SK-N-SH treated with all-trans-retinoic acid at 6 μM for 48 hours (cell line): ENCODE measurements at regions not wholly inside any gene's neighbourhood (a gene's known extent, or its start where the extent isn't known, plus 50 kb on each side); places are given as distances from the start of the nearest gene placed in this dataset.
"Not testable (repeated sequence)": the region's sequence is repeated elsewhere in the genome, so short reads cannot be mapped to it uniquely, and the experiment has no call there.

Experiments used
- ATAC-seq: fragments of 200-7000 bp; cut with Tn5 transposase; 3 replicates; pipeline ENCODE4 v1.9.1; 2020; ENCODE audit warnings: mild to moderate bottlenecking, moderate library complexity
- ARNTL ChIP-seq: fragments of 450-650 bp; formaldehyde crosslinking; IDR thresholded peaks from 2 replicates; pipeline ENCODE4 v1.5.0; 2020; ENCODE audit warnings: low read depth, mild to moderate bottlenecking, moderate library complexity, borderline replicate concordance
- BACH2 ChIP-seq: fragments of 250-450 bp; sonication (Bioruptor Pico); IDR thresholded peaks from 2 replicates; pipeline ENCODE4 v1.9.0; 2021; ENCODE audit warnings: mild to moderate bottlenecking, borderline replicate concordance
- ESRRG ChIP-seq: fragments of 250-450 bp; sonication (Bioruptor Pico); IDR thresholded peaks from 2 replicates; pipeline ENCODE4 v1.6.1; 2021; ENCODE audit warnings: mild to moderate bottlenecking
- ISL1 ChIP-seq: fragments of 250-450 bp; sonication (Bioruptor Pico); IDR thresholded peaks from 2 replicates; pipeline ENCODE4 v2.1.2; 2022; ENCODE audit warnings: mild to moderate bottlenecking, moderate library complexity
- OSR1 ChIP-seq: fragments of 250-450 bp; sonication (Bioruptor Pico); IDR thresholded peaks from 2 replicates; pipeline ENCODE4 v1.8.0; 2022; ENCODE audit warnings: moderate library complexity, mild to moderate bottlenecking, inconsistent platforms
- PPARA ChIP-seq: fragments of 250-450 bp; sonication (Bioruptor Pico); IDR thresholded peaks from 2 replicates; pipeline ENCODE4 v1.5.0; 2020; ENCODE audit warnings: mild to moderate bottlenecking, borderline replicate concordance
- TCF4 ChIP-seq: fragments of 250-450 bp; sonication (Bioruptor Pico); IDR thresholded peaks from 2 replicates; pipeline ENCODE4 v1.8.0; 2021; ENCODE audit warnings: mild to moderate bottlenecking, moderate library complexity, borderline replicate concordance
- ZC3H10 ChIP-seq: fragments of 250-450 bp; sonication (Bioruptor Pico); IDR thresholded peaks from 2 replicates; pipeline ENCODE4 v1.5.1; 2021; ENCODE audit warnings: mild to moderate bottlenecking, moderate library complexity
- ZFP3 ChIP-seq: fragments of 250-450 bp; sonication (Bioruptor Pico); IDR thresholded peaks from 2 replicates; pipeline ENCODE4 v1.5.0; 2020; ENCODE audit warnings: mild to moderate bottlenecking, moderate library complexity
- ZFP30 ChIP-seq: fragments of 450-650 bp; formaldehyde crosslinking; IDR thresholded peaks from 2 replicates; pipeline ENCODE4 v1.5.0; 2022; ENCODE audit warnings: mild to moderate bottlenecking, moderate library complexity
- ZNF565 ChIP-seq: fragments of 450-650 bp; formaldehyde crosslinking; conservative IDR thresholded peaks from 2 replicates; pipeline ENCODE4 v1.5.0; 2020; ENCODE audit warnings: low read depth, mild to moderate bottlenecking, moderate library complexity
- ZNF70 ChIP-seq: fragments of 450-650 bp; formaldehyde crosslinking; IDR thresholded peaks from 2 replicates; pipeline ENCODE4 v1.5.0; 2020; ENCODE audit warnings: mild to moderate bottlenecking, moderate library complexity
- TF ChIP-seq, protein P1 (sequence below): fragments of 250-450 bp; sonication (Bioruptor Pico); IDR thresholded peaks from 2 replicates; pipeline ENCODE4 v1.8.0; 2021; ENCODE audit warnings: low read depth, mild to moderate bottlenecking, moderate library complexity, borderline replicate concordance
- TF ChIP-seq, protein P2 (sequence below): fragments of 250-450 bp; sonication (Bioruptor Pico); IDR thresholded peaks from 2 replicates; pipeline ENCODE4 v1.5.1; 2021; ENCODE audit warnings: mild to moderate bottlenecking, moderate library complexity
- TF ChIP-seq, protein P3 (sequence below): fragments of 250-450 bp; sonication (Bioruptor Pico); IDR thresholded peaks from 2 replicates; pipeline ENCODE4 v1.5.0; 2020; ENCODE audit warnings: mild to moderate bottlenecking, moderate library complexity
- TF ChIP-seq, protein P4 (sequence below): fragments of 250-450 bp; sonication (Bioruptor Pico); IDR thresholded peaks from 2 replicates; pipeline ENCODE4 v1.5.1; 2020; ENCODE audit warnings: low read depth, mild to moderate bottlenecking, moderate library complexity

DNA sequence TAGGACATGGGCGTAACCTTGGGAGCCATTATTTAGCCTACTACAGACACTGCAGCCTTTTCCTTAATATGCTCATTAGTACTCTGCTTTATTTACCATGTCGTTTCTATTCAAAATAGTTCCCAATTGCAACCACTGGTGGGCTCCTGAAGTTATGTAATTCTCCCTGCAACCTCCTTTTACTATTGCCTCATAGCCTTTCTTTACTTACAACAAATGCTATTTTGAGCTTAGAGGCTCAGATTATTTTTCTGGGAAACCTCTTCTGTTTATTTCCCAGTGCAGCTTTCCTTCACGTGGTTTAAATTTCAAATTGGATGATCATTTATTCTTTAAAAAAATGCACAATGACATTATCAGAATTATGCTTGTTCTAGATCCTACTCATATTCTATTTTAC is 492.3 kb upstream of the TMEFF2 start (continued):
- TF ChIP-seq, protein P1, sequence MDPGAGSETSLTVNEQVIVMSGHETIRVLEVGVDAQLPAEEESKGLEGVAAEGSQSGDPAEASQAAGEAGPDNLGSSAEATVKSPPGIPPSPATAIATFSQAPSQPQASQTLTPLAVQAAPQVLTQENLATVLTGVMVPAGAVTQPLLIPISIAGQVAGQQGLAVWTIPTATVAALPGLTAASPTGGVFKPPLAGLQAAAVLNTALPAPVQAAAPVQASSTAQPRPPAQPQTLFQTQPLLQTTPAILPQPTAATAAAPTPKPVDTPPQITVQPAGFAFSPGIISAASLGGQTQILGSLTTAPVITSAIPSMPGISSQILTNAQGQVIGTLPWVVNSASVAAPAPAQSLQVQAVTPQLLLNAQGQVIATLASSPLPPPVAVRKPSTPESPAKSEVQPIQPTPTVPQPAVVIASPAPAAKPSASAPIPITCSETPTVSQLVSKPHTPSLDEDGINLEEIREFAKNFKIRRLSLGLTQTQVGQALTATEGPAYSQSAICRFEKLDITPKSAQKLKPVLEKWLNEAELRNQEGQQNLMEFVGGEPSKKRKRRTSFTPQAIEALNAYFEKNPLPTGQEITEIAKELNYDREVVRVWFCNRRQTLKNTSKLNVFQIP (CRISPR knock-in tag) = no peak

DNA sequence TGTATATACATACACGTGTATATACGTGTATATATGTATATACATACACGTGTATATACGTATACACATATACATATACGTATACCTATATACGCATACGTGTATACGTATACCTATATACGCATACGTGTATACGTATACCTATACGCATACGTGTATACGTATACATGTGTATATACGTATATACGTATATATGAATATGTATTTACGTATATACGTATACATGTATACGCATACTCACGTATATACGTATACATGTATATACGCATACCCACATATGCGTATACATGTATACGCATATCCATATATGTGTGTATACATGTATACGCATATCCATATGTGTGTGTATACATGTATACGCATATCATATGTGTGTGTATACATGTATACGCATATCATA is 487.8 kb upstream of the TMEFF2 start:
- not testable (repeated sequence) for ATAC-seq
- 0 out of 2 replicates have a peak, but pooled peaks have one; percentile 27 for TF ChIP-seq ZFP30 (CRISPR knock-in tag)

DNA sequence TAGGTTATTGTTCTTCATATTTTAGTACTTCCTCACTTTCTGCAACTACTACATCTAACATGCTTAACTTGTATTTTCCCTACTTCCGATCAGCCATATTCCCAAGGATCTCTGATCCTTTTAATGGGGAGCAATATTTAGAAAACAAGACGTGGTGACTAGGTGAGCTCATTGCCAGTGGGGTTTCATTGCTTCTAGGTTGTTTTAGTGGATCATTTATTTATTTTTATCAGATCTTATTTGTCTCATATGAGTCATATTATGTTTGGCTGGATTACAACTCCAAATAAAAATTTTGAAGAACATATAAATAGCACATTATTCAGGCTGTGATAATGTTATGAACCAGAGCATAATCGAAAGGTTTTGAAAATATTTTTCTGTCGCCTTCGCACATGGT is 480.9 kb upstream of the TMEFF2 start:
- no peak for ATAC-seq

DNA sequence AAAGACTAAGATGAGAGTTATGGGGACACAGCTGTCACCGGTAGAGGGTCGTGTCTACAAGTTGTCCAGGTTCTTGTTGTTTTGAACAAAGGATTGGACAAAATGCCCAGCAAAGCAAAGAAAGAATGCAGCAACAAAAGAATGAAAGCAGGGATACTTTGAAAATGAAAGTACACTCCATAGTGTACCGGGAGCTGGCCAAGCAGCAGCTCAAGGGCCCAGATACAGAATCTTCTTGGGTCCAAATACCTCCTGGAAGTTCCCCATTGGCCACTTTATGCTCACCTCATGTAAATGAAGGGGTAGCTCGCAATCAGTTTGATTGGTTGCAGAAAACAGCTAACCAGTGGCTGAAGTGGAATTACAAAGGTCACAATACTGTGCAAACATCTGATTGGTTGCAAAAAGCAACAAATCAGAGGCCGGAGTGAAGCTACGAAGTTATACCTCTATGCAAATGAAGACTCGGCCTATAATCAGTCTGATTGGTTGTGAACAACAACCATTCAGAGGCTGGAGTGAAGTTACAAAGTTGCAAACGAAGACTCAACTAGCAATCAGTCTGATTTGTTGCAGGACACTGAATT is 474.9 kb upstream of the TMEFF2 start:
- ATAC-seq = peak; percentile 28; the same call in 2 of the 3 replicates
- TF ChIP-seq, protein P2, sequence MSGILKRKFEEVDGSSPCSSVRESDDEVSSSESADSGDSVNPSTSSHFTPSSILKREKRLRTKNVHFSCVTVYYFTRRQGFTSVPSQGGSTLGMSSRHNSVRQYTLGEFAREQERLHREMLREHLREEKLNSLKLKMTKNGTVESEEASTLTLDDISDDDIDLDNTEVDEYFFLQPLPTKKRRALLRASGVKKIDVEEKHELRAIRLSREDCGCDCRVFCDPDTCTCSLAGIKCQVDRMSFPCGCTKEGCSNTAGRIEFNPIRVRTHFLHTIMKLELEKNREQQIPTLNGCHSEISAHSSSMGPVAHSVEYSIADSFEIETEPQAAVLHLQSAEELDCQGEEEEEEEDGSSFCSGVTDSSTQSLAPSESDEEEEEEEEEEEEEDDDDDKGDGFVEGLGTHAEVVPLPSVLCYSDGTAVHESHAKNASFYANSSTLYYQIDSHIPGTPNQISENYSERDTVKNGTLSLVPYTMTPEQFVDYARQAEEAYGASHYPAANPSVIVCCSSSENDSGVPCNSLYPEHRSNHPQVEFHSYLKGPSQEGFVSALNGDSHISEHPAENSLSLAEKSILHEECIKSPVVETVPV (CRISPR knock-in tag) = no peak
- TF ChIP-seq, protein P3, sequence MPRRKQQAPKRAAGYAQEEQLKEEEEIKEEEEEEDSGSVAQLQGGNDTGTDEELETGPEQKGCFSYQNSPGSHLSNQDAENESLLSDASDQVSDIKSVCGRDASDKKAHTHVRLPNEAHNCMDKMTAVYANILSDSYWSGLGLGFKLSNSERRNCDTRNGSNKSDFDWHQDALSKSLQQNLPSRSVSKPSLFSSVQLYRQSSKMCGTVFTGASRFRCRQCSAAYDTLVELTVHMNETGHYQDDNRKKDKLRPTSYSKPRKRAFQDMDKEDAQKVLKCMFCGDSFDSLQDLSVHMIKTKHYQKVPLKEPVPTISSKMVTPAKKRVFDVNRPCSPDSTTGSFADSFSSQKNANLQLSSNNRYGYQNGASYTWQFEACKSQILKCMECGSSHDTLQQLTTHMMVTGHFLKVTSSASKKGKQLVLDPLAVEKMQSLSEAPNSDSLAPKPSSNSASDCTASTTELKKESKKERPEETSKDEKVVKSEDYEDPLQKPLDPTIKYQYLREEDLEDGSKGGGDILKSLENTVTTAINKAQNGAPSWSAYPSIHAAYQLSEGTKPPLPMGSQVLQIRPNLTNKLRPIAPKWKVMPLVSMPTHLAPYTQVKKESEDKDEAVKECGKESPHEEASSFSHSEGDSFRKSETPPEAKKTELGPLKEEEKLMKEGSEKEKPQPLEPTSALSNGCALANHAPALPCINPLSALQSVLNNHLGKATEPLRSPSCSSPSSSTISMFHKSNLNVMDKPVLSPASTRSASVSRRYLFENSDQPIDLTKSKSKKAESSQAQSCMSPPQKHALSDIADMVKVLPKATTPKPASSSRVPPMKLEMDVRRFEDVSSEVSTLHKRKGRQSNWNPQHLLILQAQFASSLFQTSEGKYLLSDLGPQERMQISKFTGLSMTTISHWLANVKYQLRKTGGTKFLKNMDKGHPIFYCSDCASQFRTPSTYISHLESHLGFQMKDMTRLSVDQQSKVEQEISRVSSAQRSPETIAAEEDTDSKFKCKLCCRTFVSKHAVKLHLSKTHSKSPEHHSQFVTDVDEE (CRISPR knock-in tag) = no peak
- TF ChIP-seq, all 23 proteins: peak for 0

More for the DNA sequence above, 480.9 kb upstream of the TMEFF2 start:
- TF ChIP-seq ZFP3 (no peak), ARNTL (CRISPR knock-in tag) (no peak), ZC3H10 (CRISPR knock-in tag) (no peak)
- TF ChIP-seq, protein P3 (CRISPR knock-in tag) = no peak

DNA sequence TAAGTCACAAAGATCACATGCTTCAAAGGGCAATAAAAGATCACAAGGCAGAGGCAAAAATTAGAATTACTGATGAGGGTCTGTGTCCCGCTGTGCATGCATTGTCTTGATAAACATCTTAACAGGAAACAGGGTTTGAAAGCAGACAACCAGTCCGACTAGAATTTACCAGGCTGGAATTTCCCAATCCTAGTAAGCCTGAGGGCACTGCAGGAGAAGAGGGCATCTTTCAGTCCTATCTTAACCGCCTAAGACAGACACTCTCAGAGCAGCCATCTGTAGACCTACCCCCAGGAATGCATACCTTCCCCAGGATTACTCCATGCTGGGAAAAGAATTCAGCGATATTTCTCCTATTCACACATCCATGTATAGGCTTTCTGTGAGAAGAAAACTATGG is 465.8 kb upstream of the TMEFF2 start:
- not testable (repeated sequence) for ATAC-seq
- TF ChIP-seq TCF4 (CRISPR knock-in tag) = 0 out of 2 replicates have a peak, but pooled peaks have one; percentile 24

DNA sequence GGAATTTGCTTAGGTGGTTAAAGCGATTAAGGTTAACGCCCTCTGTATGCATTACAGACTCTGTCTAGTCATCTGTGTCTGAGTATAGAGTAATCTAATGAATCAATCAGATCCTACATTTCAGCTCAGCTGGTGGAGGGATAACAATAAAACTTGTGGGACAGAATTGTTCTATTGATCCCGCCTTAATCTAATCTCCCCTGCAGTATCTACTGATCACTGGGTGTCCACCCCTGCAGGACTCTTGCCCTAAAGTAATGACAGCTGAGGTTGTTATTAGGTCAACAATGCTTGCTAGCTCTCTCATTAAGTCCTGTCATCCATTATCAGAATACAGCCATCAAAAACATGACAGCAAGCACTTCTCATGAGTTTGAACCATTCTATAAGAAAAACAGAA is 462.6 kb upstream of the TMEFF2 start:
- no peak for ATAC-seq
- no peak for TF ChIP-seq OSR1 (CRISPR knock-in tag)
- TF ChIP-seq BACH2 = no peak
- TF ChIP-seq ZNF565 (CRISPR knock-in tag) = no peak
- TF ChIP-seq, protein P4, sequence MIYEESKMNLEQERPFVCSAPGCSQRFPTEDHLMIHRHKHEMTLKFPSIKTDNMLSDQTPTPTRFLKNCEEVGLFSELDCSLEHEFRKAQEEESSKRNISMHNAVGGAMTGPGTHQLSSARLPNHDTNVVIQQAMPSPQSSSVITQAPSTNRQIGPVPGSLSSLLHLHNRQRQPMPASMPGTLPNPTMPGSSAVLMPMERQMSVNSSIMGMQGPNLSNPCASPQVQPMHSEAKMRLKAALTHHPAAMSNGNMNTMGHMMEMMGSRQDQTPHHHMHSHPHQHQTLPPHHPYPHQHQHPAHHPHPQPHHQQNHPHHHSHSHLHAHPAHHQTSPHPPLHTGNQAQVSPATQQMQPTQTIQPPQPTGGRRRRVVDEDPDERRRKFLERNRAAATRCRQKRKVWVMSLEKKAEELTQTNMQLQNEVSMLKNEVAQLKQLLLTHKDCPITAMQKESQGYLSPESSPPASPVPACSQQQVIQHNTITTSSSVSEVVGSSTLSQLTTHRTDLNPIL (CRISPR knock-in tag) = no peak
- TF ChIP-seq ARNTL (CRISPR knock-in tag) = no peak
- TF ChIP-seq TCF4 (CRISPR knock-in tag) = no peak
- no peak for TF ChIP-seq ESRRG (CRISPR knock-in tag)
- no peak for TF ChIP-seq ISL1
- TF ChIP-seq ZFP3 = no peak
- TF ChIP-seq, protein P1 (CRISPR knock-in tag) = no peak
- TF ChIP-seq, protein P2 (CRISPR knock-in tag) = no peak
- no peak for TF ChIP-seq ZNF70 (CRISPR knock-in tag)
- TF ChIP-seq PPARA (CRISPR knock-in tag) = no peak
